T-helper 2 cell (primary cell): ENCODE measurements at regions not wholly inside any gene's neighbourhood (a gene's known extent, or its start where the extent isn't known, plus 50 kb on each side); places are given as distances from the start of the nearest gene placed in this dataset.
"Not testable (repeated sequence)": the region's sequence is repeated elsewhere in the genome, so short reads cannot be mapped to it uniquely, and the experiment has no call there.

Experiments
- DNase-seq, 5 experiments: peaks; one replicate each; pipeline versions ENCODE4 v3.0.0 to v3.0.0-alpha.2; 2012 to 2022

DNA sequence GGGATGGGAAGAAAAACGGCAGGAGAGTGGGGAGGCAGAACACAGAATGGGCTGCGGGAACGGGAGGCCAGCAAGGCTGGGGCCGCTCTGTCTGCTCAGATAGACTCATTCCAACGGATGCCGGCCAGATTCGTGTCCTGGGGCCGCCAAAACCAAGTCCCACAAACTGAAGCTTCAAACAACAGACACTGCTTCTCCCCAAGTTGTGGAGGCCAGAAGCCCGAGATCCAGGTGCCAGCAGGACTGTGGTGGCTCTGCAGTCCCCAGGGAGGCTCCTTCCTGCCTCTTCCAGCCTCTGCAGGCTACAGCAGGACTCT, 100.6 kb downstream of the ADRA2C start:
- no peak for DNase-seq

DNA sequence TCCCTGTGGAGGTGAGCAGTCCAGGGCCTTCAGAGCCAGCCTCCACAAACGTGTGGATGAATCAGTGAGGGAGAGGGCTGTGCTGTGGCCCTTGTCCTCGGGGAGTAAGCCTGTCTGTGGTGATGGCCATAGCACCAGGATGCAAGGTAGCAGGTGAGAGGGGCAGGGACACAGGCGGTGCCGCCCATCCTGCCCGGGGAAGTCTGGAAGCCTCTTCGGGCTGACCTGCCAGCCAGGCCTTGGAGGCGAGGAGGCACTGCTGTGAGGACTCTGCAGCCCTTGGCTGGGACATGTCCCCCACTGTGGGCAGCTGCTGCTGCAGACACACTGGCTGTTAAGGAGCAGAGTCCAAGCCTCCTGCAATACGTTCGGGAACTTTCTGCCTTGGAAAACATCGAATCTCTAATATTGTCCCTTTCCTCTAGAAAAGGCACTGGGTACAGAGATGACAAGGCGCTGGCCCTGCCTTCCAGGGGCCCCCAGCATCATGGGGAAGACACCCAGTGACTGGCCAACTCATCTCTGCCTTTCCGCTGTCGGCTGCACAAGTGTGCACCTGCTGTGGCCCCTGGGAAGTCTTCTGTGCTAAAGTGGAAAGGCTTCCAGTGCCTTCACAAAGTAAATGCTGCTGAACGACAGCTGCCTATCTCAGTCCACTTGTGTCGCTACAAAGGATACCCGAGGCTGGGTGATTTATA, 101.4 kb downstream of the ADRA2C start:
- no peak for DNase-seq

DNA sequence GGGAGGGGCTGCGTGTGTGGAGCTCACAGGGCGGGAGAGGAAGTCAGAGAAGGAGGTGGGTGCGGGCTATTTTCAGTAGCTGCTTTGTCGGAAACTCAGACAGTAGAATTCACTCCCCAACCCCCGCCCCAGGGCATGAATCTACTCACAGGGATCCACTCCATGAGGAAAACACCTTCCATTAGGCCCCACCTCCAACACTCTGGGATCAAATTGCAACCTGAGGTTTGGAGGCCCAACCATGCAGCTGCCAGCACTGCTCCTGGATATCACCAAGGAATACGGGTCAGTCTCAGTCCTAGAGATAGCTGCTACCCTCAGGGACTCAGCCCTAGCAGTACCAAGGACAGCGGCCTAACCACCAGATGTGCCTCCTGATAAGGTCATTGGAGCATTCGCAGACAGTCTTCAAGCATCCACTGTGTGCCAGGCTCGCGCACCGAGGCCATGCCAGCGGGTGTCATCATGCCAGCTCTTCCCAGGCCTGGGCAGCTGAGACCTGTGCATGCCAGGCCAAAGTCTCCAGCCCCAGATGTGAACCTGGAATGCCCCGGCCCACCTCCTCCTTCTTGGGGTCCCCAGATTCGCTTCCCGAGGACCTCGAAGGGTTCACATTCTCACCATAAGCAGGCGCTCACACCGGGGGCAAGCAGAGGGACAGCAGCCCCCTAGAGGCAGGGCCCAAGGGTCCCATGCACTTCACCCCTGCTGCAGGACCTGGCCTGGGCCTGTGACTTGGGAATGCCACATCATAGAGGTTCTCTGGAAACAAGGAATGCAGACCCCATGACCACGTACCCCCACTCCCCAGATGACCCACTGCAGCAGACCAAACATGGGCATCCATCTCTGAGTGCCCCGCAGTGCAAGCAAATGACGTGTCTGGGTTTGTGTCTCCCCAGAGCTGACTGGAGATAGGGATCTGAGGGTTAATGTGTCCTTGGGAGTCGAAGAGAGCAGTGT, 102.3 kb downstream of the ADRA2C start:
- DNase-seq, result peak in 1 of 5 experiments; percentile 23

DNA sequence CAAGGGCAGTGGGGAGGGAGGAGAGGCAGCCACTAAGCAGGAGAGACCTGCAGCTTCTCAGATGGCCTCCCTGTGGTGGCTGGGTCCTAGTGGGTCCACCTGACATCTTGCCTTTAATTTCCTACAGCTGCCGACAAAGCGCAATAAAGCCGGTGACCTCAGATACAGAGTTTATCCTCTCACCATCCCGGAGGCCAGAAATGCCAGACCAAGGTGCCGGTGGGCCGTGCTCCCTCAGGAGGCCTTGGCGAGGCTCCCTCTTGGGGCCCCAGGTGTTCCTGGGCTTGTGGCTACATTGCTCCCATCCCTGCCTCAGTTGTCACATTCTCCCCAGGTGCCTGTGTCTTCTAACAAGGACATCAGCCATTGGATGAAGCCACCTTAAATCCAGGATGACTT, 103.0 kb downstream of the ADRA2C start:
- no peak for DNase-seq

DNA sequence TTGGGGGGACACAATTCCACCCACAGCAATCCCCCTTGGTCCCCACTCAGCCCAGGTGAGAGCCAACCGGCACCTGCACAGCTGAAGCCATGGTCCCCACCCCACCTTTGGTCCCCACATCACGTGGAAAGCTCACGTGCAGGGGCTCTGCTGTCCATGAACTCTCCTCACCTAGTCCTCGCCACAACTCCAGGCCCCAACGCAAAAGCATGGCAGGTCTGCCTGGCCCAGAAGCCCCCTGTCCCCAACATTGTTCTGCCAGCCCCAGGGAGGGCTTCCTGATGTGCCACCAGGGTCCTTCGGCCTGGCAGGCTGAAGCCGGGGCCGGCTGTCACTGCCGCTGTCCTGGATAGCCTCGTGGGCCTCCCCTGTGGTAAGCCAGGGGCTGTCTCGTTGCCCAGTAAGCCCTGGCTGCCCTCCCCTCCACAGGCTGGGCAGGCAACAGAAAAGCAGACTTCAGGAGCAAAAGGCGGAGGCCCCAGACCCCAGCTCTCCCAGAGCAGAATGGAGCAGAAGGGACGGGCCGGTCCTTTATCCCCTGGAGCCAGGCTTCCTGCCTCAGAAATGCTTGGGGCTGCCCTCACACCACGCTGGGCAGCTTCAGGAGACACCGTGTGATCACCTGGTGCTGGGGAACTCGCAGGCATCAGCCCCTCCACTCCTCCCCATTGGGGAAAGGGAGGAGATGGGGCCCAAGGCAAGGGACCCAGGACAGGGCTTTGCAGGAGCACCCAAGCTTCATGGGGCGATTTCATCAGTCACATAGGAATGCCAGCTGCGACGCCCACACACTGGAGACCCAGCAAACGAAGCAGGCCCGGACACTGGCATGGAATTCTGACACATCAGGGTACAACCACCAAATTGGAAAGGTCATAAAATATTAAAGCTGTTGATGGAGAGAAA, 103.7 kb downstream of the ADRA2C start:
- DNase-seq, result no peak

DNA sequence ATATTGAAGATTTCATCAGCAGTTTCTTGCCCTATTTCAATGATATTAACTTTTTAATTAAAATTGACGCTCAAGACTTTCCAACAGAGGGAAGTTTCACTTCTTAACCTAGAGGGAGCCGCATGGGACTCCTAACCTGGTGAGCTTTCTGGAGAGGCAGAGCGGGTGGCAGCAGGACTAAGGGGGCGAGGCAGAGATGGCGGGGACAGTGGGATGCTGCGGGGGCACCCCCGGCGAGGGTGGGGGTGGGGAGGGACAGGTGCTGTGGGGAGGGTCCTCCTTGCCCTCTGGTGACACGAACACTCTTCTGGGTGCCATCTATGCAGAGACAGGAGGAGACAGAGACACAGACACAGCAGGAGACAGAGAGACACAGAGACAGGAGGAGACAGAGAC, 104.4 kb downstream of the ADRA2C start:
- DNase-seq, result no peak

DNA sequence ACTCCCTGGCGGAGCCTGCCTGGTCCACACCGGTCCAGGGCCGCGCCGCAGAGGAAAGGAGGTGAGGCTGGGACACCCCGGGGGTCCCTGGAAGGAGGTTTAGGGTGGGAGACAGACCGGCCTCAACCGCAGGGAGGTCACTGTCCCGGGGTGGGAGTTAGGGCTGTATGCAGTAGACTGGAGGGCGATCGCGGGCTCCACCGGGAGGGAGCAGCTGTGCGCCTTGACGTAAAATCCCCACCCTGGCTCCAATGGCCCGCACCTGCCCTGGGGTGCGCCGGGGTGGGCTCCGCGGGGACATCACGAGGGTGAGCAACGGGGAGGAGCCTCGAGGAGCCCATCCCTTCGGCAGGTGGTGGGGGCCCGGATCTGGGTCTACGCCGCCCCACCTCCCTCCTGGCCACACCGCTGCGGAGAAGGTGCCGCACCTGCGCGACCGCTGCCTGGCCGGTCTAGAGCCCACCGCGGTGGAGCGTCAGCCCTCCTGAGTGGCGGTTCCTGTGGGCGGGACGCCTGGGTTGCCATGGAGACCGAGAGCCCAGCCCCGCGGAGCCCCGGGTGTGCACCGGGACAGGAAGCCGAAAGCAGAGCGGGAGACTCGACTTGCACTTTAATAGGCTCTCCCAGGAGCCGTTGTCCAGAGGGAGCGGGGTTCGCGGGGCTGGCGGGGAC, 105.1 kb downstream of the ADRA2C start:
- peak in 2 of 5 experiments; percentile 23 to 32 for DNase-seq

DNA sequence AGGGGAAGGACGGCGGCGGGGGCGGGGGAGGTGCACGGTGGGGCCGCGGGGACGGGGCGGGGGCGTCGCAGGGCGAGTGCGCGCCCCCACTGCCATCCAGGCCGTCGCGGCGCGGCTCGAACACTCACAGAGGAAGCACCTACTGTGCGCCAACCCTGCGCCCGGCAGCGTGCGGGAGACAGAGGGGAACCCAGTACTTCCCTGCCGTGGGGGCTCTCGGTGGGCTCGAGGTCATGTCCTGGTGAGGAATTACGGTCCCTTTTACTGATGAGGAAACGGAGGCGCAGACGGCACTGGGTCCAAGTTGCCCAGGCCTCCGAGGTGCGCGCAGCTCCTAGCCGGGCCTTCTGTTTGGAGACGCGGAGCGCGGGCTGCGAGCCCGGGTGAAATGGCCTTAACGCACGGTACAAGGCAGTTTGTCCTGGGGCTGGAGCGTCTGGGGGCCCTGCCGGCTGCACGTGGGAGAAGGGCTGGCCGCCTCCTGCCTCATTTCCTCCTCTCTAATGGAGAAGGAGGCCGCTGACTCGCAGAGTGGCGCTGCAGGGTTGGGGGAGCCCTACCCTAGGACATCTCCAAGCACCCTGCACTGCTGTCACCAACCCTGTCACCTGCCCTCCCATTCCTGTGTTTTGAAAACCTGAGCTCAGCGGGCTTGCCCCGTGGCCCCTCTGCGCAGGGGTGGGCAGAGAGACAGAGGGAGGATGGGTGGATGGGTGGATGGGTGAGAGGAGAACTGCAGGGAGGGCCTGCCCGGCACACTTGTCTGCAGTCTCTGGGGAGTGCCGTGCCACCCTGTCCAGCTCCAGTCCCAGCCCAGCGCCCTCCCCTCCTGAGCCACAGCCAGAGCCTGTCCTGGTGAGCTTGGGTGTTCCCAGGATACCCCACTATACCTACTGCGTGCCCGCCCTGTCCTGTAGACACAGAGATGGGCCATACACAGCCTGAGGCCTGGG, 106.0 kb downstream of the ADRA2C start:
- DNase-seq, result peak in 1 of 5 experiments; percentile 24

DNA sequence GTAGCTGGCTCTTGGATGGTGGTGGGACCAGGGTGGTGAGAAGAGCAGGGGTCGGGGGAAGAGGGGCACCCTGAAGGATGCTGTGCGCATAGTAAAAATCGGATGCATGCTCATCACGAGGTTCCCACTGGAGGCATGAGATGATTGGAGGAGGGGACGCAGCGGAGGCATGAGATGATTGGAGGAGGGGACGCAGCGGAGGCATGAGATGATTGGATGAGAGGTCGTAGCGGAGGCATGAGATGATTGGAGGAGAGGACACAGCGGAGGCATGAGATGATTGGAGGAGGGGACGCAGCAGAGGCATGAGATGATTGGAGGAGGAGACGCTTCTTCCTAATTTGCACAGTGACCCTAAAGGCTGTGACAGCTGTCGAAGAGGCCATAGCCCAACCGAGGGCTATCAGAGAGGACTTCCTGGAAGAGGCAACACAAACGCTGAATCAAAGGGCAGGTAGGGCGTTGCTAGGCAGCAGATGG, 106.7 kb downstream of the ADRA2C start:
- DNase-seq, result no peak

DNA sequence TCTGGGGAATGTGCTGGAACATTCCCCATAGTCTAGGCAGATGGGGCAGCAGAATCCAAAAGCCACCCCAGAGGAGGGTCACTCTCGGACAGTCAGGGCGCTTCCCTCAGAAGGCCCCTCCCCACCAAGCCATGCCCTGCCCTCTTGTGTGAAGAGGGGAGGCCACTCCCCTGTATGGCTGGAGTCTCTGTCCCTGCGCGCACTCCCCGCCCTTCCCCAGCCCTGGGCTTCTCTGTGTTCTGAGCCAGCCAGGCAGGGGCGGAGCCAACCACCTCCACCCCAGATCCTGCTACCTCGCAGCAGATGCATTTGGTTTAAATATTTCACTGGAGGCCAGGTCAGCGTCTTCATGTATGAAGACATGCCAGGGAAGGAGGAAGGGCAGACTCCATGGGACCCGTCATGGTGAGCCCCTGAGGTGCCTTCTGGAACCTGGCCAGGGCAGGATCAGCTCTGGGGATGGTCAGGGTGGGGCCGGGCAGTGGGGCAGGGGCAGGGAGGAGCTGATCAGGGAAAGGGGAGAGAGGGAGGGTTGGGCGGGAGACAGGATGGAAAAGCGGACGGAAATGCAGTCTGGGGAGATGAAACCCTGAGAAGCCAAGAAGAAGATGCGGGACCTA, 107.3 kb downstream of the ADRA2C start:
- no peak for DNase-seq

DNA sequence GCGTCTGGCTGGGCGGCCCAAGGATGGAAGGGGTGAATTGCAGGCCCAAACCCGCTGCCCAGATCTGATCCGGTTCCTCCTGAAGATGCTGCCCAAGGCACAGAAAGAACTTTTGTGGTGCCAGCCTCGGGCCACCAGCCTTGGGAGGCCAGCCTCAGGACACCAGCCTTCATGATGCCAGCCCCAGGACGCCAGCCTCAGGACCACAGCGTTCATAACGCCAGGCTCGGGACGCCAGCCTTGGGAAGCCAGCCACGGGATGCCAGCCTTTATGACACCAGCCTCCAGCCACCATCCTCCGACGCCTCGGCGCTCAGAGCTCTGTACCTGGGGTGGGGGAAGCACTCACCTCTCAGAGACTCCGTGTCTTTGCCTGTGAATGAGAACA, 107.8 kb downstream of the ADRA2C start:
- no peak for DNase-seq

DNA sequence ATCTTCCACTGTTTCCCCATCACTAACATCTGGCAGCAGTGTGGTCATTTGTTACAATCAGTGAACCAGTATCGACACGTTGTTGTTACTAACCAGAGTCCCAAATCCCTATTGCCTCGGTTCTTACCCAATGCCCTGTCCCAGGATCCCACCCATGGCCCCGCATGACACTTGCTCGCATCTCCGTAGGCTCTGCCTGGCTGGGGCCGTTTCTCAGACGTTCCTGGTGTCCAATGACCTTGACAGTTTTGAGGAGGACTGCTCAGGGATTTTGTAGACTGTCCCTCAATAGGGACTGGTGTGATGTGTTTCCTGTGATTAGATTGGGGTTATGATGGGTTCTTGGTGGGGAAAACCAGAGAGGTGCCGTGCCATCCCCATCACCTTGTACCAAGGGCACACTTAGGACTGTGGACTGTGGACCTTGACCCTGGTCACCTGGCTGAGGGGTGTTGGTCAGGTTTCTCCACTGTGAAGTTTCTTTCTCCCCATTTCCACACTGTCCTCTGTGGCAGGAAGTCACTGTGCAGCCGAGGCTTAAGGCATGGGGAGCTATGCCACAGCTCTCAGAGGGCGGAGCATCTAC, 108.4 kb downstream of the ADRA2C start:
- DNase-seq, result no peak

DNA sequence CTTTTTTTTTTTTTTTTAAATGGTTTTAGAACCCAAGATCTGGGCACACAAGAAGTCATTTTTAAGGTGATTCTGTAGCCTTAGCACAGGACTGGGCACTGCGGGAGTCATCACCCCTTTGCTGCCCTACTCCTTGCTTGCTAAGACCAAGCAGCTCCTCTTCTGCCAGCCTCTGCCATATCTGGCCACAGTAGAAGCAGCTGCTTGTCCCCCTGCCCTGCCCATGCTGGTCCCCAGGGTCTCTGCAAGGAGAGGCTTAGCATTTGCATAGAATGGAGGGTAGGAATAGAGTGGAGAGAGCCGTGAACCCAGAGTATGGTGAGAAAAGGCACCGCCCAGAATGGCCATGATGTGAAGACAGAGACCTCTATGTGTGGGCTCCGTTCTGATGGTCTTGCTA, 109.3 kb downstream of the ADRA2C start:
- no peak for DNase-seq

DNA sequence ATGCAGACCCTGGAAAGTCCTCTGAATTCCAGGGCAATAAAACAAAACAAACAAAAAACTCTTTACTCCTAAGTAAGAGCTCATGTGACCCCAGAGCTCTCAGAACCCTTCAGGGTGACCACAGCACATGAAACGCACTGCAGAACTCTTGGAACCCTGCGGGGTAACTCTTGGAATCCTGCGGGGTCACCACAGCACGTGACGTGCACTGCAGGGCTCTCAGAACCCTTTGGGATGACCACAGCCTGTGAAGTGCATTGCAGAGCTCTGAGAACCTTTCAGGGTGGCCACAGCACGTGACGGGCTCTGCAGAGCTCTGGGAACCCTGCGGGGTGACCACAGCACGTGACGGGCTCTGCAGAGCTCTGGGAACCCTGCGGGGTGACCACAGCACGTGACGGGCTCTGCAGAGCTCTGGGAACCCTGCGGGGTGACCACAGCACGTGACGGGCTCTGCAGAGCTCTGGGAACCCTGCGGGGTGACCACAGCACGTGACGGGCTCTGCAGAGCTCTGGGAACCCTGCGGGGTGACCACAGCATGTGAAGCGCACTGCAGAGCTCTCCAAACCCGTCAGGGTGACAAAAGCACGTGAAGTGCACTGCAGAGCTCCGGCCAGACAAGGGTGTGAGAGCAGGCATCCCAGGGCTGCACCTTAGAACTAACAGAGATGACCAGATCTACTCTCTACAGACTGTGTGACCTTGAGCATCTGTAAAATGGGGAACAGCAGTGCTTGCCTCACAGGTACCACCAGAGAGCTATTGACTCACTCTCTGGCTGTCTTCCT, 110.1 kb downstream of the ADRA2C start:
- not testable (repeated sequence) for DNase-seq

DNA sequence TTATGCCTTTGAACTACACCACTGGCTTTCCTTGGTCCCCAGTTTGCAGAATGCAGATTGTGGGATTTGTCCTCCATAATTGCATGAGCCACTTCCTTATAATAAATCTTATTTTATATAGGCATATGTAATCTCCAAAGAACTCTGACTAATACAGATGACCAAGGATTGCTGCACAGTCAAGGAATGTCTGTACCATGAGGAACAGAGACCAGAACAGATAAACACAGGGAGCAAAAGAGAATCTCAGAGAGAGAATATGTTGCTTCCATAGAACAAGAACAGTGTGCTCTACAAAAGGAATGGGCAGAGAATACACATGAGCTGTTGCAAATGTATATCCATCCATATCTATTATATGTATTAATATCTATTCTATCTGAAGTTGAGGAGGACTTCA, 111.1 kb downstream of the ADRA2C start:
- no peak for DNase-seq

DNA sequence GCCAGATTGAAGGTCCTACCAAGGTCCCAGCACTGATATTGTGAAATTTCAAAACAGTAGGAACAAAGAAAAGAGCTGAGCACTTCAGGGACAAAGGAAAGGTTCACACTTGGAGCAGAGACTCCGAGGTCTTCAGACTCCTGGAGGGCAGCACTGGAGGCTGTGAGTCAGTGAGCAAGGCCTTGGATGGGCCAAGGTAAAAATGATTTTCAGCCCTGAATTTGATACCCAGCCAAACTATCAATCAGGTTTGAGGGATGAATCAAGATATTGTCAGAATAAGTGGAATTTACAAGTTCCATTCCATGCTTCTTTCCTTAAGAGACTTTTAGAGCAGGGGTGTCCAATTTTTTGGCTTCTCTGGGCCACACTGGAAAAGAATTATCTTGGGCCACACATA, 111.7 kb downstream of the ADRA2C start:
- DNase-seq, result no peak

DNA sequence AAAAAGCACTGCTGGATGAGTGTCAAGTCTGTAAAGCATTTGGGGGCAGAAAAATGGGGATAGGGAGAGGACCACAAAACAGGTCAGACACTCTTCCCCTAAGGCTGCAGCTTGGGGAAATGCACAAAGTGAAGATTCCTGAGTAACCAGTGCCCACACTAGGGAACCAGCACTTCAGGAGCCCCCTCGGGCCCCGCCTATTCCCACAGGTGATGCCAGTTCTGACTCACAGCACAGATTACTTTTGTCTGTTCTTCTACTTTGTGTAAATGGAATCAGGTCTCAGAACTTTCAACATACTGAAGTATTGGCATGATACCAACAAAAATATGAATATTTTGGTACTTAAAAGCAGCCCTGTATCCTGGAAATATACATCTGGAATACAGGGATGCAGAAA, 112.5 kb downstream of the ADRA2C start:
- DNase-seq, result no peak

DNA sequence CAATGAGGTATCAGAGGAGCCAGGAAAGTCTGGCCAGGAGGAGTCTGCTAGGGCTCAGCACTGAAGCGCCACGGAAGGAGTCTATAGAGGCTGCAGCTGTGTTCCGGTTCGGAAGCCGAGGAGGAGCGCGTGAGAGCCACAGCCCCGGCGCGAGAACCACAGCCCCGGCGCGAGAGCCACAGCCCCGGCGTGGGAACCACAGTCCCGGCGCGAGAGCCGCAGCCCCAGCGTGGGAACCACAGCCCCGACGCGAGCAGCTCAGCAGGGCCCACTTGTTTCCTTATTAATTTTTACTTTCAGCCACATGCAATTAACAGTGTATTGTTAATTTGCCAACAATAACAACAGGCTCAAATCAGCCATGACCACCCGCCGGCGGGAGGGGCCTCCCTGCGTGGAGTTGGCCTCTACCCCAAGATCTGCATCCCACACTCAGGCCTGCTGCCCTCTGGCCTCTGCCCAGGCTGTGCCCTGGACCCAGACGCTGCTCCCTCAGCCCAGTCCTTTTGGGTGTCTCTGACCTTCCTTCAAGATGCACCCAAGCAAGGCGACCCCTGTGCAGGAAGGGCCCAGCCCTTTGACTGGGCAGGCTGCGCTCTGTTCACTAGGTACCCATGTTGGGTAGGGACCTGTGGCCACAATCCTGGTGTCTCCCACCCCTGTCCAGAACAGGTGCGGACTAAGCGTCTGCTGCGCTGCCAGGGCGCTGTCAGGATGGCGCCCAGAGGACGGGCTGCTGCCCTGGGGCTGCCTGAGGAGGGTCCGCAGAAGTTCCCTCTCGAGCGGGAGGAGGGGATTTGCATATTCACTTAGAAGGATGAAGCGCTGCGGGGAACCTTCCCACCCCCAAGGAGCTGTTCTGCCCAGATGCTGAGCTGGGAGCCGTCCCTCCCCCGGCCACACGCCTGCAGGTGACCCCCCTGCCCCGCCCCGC, 113.8 kb downstream of the ADRA2C start:
- DNase-seq, result peak in 2 of 5 experiments; percentile 44 to 61
